GM18505 (cell line): ENCODE measurements at regions not wholly inside any gene's neighbourhood (a gene's known extent, or its start where the extent isn't known, plus 50 kb on each side); places are given as distances from the start of the nearest gene placed in this dataset.
"Not testable (repeated sequence)": the region's sequence is repeated elsewhere in the genome, so short reads cannot be mapped to it uniquely, and the experiment has no call there.

Experiments used
- ATAC-seq: cut with Tn5 transposase; IDR thresholded peaks from one replicate; pipeline ENCODE4 v1.9.1; 2021; ENCODE audit not compliant: unreplicated experiment
- POLR2A ChIP-seq: IDR thresholded peaks from 4 replicates; pipeline ENCODE4 v1.6.1; 2011; ENCODE audit warnings: borderline replicate concordance; ENCODE audit not compliant: insufficient read depth, insufficient read length; ENCODE audit errors: extremely low read depth

- ATAC-seq, result no peak
- no peak for TF ChIP-seq POLR2A
These were observed 361.0 kb downstream of the CD83 start for GRCh38 chr6:14478381-14479225.

GRCh38 chr6:14481946-14482345, 364.4 kb downstream of the CD83 start:
- not testable (repeated sequence) for ATAC-seq

- ATAC-seq, result no peak
- no peak for TF ChIP-seq POLR2A
These were observed 370.1 kb downstream of the CD83 start for GRCh38 chr6:14487625-14488024.

DNA sequence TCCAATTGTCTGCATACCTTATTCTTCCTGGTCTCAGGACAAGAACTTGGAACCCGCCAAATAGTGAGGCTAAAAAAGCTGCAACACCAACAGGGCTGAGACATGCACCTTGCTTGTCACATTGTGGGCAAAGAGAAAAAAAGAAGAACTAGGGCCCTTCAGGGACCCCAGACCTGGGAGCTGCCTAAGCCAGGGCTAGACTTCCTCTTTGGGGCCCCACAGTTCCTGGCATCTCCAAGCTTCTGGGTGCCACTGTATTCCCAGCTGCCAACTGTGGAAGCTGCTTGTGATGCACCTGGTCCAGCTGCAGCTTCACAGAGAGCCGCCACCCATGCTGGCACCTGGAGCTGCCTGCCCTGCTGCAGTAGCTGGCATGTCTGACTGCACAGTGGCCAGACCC, 370.6 kb downstream of the CD83 start:
- no peak for TF ChIP-seq POLR2A
- ATAC-seq, result no peak

- no peak for ATAC-seq
- TF ChIP-seq POLR2A, result no peak
These were observed 371.9 kb downstream of the CD83 start for GRCh38 chr6:14489445-14489844.

DNA sequence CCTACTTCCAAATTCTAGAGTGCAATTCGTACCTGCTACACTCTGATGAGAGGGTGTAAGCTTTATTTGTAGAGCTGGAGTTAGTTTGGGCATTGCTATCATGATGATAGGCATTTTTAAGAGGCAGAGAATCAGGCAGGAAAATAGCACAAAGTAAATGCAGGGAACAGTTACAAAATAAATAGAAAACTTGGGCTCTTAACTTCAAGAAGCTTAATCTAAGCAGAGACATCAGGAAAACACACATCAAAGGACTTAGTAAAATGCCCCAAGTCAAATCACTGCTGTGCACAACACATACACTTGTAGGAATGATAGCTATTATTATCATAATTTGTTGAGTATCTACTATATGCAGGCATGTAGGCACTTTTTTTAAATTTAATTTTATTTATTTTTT, 381.2 kb downstream of the CD83 start:
- TF ChIP-seq POLR2A, result no peak
- no peak for ATAC-seq

GRCh38 chr6:14499309-14499708, 381.7 kb downstream of the CD83 start:
- no peak for ATAC-seq

DNA sequence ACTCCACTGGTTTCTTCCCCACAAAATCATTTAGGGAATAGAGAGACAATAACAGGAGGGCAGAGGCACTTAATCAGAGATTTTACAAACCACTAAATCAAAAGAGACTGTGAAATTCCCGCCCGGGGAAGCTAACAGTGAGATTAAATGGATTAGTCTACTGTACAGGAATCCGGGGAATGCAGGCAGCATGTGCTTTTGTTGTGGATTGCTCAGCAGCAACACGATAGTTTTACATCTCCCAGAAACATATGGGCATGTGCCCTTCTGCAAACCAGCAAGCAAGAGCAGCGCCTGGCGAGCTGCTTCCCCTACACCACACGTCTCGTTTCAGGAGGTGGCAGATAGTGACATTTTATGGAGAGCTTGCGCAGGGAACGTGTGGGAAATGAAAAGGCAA, 382.3 kb downstream of the CD83 start:
- ATAC-seq, result no peak
- TF ChIP-seq POLR2A, result no peak

More at GRCh38 chr6:14499309-14499708, 381.7 kb downstream of the CD83 start:
- TF ChIP-seq POLR2A, result no peak

DNA sequence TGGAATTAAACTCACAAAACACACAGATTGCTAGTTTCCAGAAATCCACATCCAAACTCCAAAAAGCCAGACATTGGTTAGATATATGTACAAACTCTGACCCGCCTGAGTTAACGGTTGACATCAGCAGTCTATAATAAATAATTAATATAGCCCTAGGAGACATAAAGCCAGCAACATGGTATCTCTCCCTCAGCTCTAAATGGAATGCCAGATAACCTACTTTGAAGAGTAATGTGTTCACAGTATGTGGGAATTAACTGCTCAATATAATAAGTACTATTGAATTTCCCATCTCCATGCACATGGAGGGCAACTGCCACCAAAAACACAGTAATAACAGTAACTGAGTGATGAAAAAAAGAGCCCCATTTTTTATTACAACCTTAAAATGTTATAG, 383.2 kb downstream of the CD83 start:
- TF ChIP-seq POLR2A, result no peak
- ATAC-seq, result no peak

GRCh38 chr6:14501240-14501639, 383.7 kb downstream of the CD83 start:
- ATAC-seq, result no peak
- TF ChIP-seq POLR2A, result no peak

DNA sequence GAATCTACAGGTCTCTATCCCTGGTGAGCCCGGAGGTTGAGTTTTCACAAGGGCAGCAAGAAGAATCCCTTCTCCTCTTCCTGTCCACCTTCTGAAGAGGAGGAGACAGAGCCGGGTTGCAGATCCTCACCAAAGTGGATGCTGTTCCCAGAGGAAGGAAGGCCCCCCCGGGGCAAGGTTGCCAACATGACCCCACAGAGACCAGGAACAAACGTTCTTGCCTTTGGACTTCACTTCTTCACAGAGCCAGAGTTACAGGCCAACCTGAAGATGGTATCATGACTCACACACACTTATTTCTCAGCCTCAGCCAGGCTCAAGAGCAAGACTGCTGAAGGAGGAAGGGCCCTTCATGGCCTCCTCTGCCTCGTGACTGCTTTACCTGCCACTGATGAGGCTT, 384.3 kb downstream of the CD83 start:
- no peak for TF ChIP-seq POLR2A
- ATAC-seq, result no peak

DNA sequence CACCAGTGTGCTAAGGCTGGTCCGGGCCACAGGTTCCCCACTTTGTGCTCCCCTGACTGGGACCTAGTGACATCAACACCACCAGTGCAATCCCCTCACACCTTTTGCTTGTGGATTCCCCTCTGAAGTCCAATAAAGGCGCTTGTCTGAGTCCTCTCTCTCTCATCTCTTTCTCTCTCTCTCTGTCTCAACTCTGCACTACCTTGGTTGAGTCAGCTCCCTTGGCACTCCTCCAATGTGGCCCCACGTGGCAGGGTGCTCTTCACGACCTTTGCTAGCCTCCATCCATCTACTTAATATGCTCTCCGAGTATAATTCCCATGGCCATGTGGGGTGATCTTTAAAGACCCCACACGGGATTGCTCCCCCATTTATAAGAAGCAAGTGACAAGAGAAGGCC, 385.0 kb downstream of the CD83 start:
- ATAC-seq, result no peak
- no peak for TF ChIP-seq POLR2A

DNA sequence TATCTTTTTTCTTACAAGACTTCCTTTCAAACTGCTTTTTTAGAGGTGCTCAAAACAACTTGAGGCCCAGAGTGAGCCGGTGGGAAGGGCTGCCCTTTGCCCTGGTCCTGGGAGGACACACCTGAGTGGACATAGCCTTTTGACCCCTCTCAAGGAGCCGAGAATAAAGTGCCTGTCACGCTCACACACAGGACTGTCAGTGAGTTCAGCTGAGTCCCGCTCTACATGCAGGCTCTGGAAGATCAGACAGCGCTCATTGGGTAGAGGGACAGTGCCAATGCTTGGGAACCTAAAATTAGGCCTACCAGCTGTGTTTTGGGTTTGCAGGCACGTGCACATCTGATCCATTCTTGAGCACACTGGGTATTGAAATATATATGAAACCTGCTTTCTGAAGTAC, 387.8 kb downstream of the CD83 start:
- TF ChIP-seq POLR2A, result no peak

DNA sequence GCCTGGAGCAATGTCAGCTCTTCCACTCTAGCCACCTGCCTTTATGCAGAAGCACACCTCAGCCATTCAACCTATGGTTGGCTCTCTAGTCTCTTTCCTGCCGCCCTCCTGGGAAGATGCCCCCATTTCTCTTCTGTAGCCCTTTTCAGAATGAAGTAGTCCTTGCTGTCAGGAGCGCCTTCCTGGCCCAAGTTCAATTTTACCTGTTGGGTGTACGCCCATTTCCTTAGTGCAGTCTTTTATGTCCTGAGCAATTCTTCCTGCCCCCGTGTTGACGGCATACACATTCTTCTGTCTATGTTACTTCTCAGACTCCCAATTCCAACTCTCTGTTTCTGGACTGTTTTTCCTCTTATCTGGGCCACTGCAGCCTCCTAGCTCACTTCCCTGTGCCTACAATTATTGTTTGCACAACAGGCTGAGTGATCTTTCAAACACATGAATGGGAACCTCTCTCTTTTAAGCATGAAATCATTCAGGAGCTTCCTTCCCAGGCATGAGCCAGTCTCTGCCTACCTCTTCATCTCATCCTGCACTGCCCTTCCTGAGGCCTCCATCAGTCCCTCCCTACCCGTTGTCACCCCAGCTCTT, 389.2 kb downstream of the CD83 start:
- ATAC-seq, result no peak

More for the DNA sequence above, 387.8 kb downstream of the CD83 start:
- no peak for ATAC-seq

More for the DNA sequence above, 389.2 kb downstream of the CD83 start:
- TF ChIP-seq POLR2A, result no peak
